Neural cell (in vitro differentiated cells): ENCODE measurements at regions not wholly inside any gene's neighbourhood (a gene's known extent, or its start where the extent isn't known, plus 50 kb on each side); places are given as distances from the start of the nearest gene placed in this dataset.

ENCODE experiments used
- H2AFZ ChIP-seq: fragments of 200-600, 300-800 bp; sonication (generic), shearing (Covaris generic); 2 replicates; pipeline ENCODE4 v1.6.0; 2014; ENCODE audit warnings: low read depth, mild to moderate bottlenecking, antibody characterized with exemption, low read length, moderate library complexity
- H3F3A ChIP-seq: fragments of 200-600 bp; shearing (Covaris generic); 2 replicates; pipeline ENCODE4 v1.6.1; 2016; ENCODE audit warnings: mild to moderate bottlenecking, moderate library complexity, mixed read lengths, antibody characterized with exemption, low read length; ENCODE audit not compliant: insufficient read depth, poor library complexity, severe bottlenecking
- H3K27ac ChIP-seq: fragments of 200-600, 300-800 bp; sonication (generic), shearing (Covaris generic); 2 replicates; pipeline ENCODE4 v1.5.1; 2014; ENCODE audit warnings: mild to moderate bottlenecking, low read length, moderate library complexity
- H3K27me3 ChIP-seq: fragments of 300-800, 200-600 bp; sonication (generic), shearing (Covaris generic); 2 replicates; pipeline ENCODE4 v1.6.0; 2014; ENCODE audit warnings: mild to moderate bottlenecking, low read depth, low read length, moderate library complexity; ENCODE audit not compliant: insufficient read depth
- H3K36me3 ChIP-seq: fragments of 300-800, 200-600 bp; sonication (generic), shearing (Covaris generic); 2 replicates; pipeline ENCODE4 v1.5.1; 2014; ENCODE audit warnings: mild to moderate bottlenecking, antibody characterized with exemption, low read length, moderate library complexity; ENCODE audit not compliant: insufficient read depth
- H3K4me2 ChIP-seq: fragments of 300-800, 200-600 bp; sonication (generic), shearing (Covaris generic); 2 replicates; pipeline ENCODE4 v1.6.0; 2014; ENCODE audit warnings: mild to moderate bottlenecking, low read length
- H3K4me3 ChIP-seq: fragments of 300-800, 200-600 bp; sonication (generic), shearing (Covaris generic); 2 replicates; pipeline ENCODE4 v1.5.1; 2014; ENCODE audit warnings: mild to moderate bottlenecking, low read length, moderate library complexity
- H3K79me2 ChIP-seq: fragments of 200-600 bp; shearing (Covaris generic); replicated peaks from 2 replicates; pipeline ENCODE4 v1.6.0; 2014; ENCODE audit warnings: mild to moderate bottlenecking, low read length, moderate library complexity; ENCODE audit not compliant: insufficient read depth
- H3K9ac ChIP-seq: fragments of 300-800, 200-600 bp; sonication (generic), shearing (Covaris generic); 2 replicates; pipeline ENCODE4 v1.6.1; 2016; ENCODE audit warnings: mild to moderate bottlenecking, low read length, mixed read lengths
- H3K9me2 ChIP-seq: fragments of 200-600 bp; shearing (Covaris generic); 2 replicates; pipeline ENCODE4 v1.6.1; 2016; ENCODE audit warnings: mild to moderate bottlenecking, low read length, mixed read lengths; ENCODE audit not compliant: insufficient read depth
- H3K9me3 ChIP-seq: fragments of 200-600, 300-800 bp; sonication (generic), shearing (Covaris generic); 2 replicates; pipeline ENCODE4 v1.6.1; 2016; ENCODE audit warnings: mild to moderate bottlenecking, mixed run types, low read length, moderate library complexity, mixed read lengths
- H4K20me1 ChIP-seq: fragments of 200-600 bp; shearing (Covaris generic); 2 replicates; pipeline ENCODE4 v1.6.1; 2016; ENCODE audit warnings: mild to moderate bottlenecking, mixed run types; ENCODE audit not compliant: insufficient read depth
- EP300 ChIP-seq: fragments of 450-650 bp; conservative IDR thresholded peaks from 2 replicates; pipeline ENCODE4 v1.6.1; 2014; ENCODE audit warnings: antibody characterized with exemption, mild to moderate bottlenecking, moderate library complexity; ENCODE audit not compliant: poor library complexity, severe bottlenecking
- EZH2 ChIP-seq: fragments of 200-600, 300-800 bp; shearing (Covaris generic), sonication (generic); IDR thresholded peaks from 2 replicates; pipeline ENCODE4 v1.6.1; 2014; ENCODE audit warnings: antibody characterized with exemption, low read length, borderline replicate concordance, mild to moderate bottlenecking; ENCODE audit not compliant: insufficient read depth, poor library complexity, severe bottlenecking
- MXI1 ChIP-seq: fragments of 450-650 bp; conservative IDR thresholded peaks from 2 replicates; pipeline ENCODE4 v1.6.1; 2014; ENCODE audit warnings: antibody characterized with exemption, mild to moderate bottlenecking; ENCODE audit not compliant: poor library complexity, severe bottlenecking
- POLR2AphosphoS5 ChIP-seq: IDR thresholded peaks from 2 replicates; pipeline ENCODE4 v1.6.1; 2012
- RAD21 ChIP-seq: fragments of 450-650 bp; conservative IDR thresholded peaks from 2 replicates; pipeline ENCODE4 v1.6.1; 2014; ENCODE audit warnings: antibody characterized with exemption, mild to moderate bottlenecking, moderate library complexity
- SMC3 ChIP-seq: fragments of 450-650 bp; conservative IDR thresholded peaks from 2 replicates; pipeline ENCODE4 v1.6.1; 2014; ENCODE audit warnings: antibody characterized with exemption, mild to moderate bottlenecking, moderate library complexity; ENCODE audit not compliant: poor library complexity
- TAF1 ChIP-seq: IDR thresholded peaks from 2 replicates; pipeline ENCODE4 v1.6.1; 2012; ENCODE audit warnings: low read depth
- TF ChIP-seq, protein P1 (sequence below): fragments of 450-650 bp; IDR thresholded peaks from 2 replicates; pipeline ENCODE4 v1.5.1; 2014; ENCODE audit warnings: antibody characterized with exemption, mild to moderate bottlenecking, moderate library complexity; ENCODE audit not compliant: poor library complexity, severe bottlenecking
- TF ChIP-seq, protein P2 (sequence below): IDR thresholded peaks from 2 replicates; pipeline ENCODE4 v1.6.1; 2012; ENCODE audit warnings: borderline replicate concordance

DNA sequence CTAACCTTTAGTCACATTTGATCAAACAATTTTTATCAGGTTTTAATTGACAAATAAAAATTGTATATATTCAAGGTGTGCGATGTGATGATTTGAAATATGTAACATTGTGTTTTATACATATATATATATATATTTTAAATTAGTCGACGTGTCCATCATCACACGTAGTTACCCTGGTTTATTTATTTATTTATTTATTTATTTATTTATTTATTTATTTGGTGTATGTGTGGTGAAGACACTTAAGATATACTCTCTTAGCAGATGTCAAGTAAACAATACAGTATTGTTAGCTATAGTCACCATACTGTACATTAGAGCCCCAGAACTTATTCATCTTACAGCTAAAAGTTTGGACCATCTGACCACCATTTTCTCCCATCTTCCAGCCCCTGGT is 224.9 kb upstream of the HHIP start:
- H3K27ac ChIP-seq: no peak overlapping the region
- H3K79me2 ChIP-seq: no peaks in the 10 kb centered on the region
- H3K9me3 ChIP-seq: no peaks in the 10 kb centered on the region
- no peaks in the 10 kb centered on the region for H3K9me2 ChIP-seq
- H4K20me1 ChIP-seq: no peaks in the 10 kb centered on the region
- H3K9ac ChIP-seq: no peak overlapping the region
- no peaks in the 10 kb centered on the region for H3K27me3 ChIP-seq
- H2AFZ ChIP-seq: no peak overlapping the region
- no peaks in the 10 kb centered on the region for H3K36me3 ChIP-seq
- no peak overlapping the region for H3K4me2 ChIP-seq
- H3F3A ChIP-seq: no peaks in the 10 kb centered on the region
- H3K4me3 ChIP-seq: no peak overlapping the region
- TF ChIP-seq EZH2: no peak
- no peak for TF ChIP-seq EP300
- TF ChIP-seq POLR2AphosphoS5: no peak
- TF ChIP-seq TAF1: no peak

DNA sequence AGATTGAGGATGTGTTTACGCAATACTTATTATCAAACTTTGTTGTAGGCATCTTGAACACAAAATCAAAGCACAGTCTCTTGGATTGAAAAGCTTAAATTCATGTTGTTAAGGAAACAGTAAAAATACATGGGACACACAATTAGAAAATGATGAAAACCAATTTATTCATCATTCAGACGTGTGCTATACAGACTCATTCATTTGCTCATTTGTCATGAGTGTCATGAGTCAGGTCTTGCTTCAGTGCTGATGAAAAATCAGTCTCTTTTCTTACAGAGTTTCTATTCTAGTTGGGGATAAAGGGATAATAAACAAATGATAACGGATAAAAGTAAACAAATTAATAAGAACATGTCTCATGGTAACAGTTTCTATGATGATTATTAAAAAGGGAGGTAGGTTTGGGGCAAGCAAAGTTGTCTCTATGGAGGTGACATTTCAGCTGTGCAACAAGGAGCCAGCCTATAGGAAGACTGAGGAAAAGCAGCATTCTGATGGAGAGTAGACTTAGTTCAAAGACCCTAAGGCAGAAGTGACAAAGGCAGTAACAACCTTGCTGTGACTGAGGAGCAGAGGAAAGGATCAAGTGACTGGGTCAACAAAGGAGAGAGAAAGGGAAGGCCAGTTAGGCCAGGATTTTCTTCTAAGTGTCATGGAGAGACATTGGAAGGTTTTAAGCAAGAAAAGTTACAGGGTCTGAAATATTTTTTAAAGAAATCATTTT is 224.0 kb upstream of the HHIP start:
- Histone ChIP-seq H3K36me3 (no peaks in the 10 kb centered on the region), H3F3A (no peaks in the 10 kb centered on the region), H3K9me2 (no peaks in the 10 kb centered on the region), H3K9ac (no peak overlapping the region), H2AFZ (no peak overlapping the region), H3K79me2 (no peaks in the 10 kb centered on the region), H3K4me2 (no peak overlapping the region), H3K27ac (no peak overlapping the region), H3K4me3 (no peak overlapping the region), H3K27me3 (no peaks in the 10 kb centered on the region), H3K9me3 (no peaks in the 10 kb centered on the region), H4K20me1 (no peaks in the 10 kb centered on the region)
- TF ChIP-seq EZH2 (no peak), SMC3 (no peak), EP300 (no peak), MXI1 (no peak), RAD21 (no peak), TAF1 (no peak), POLR2AphosphoS5 (no peak)
- TF ChIP-seq, protein P1, sequence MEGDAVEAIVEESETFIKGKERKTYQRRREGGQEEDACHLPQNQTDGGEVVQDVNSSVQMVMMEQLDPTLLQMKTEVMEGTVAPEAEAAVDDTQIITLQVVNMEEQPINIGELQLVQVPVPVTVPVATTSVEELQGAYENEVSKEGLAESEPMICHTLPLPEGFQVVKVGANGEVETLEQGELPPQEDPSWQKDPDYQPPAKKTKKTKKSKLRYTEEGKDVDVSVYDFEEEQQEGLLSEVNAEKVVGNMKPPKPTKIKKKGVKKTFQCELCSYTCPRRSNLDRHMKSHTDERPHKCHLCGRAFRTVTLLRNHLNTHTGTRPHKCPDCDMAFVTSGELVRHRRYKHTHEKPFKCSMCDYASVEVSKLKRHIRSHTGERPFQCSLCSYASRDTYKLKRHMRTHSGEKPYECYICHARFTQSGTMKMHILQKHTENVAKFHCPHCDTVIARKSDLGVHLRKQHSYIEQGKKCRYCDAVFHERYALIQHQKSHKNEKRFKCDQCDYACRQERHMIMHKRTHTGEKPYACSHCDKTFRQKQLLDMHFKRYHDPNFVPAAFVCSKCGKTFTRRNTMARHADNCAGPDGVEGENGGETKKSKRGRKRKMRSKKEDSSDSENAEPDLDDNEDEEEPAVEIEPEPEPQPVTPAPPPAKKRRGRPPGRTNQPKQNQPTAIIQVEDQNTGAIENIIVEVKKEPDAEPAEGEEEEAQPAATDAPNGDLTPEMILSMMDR: no peak
- TF ChIP-seq, protein P2, sequence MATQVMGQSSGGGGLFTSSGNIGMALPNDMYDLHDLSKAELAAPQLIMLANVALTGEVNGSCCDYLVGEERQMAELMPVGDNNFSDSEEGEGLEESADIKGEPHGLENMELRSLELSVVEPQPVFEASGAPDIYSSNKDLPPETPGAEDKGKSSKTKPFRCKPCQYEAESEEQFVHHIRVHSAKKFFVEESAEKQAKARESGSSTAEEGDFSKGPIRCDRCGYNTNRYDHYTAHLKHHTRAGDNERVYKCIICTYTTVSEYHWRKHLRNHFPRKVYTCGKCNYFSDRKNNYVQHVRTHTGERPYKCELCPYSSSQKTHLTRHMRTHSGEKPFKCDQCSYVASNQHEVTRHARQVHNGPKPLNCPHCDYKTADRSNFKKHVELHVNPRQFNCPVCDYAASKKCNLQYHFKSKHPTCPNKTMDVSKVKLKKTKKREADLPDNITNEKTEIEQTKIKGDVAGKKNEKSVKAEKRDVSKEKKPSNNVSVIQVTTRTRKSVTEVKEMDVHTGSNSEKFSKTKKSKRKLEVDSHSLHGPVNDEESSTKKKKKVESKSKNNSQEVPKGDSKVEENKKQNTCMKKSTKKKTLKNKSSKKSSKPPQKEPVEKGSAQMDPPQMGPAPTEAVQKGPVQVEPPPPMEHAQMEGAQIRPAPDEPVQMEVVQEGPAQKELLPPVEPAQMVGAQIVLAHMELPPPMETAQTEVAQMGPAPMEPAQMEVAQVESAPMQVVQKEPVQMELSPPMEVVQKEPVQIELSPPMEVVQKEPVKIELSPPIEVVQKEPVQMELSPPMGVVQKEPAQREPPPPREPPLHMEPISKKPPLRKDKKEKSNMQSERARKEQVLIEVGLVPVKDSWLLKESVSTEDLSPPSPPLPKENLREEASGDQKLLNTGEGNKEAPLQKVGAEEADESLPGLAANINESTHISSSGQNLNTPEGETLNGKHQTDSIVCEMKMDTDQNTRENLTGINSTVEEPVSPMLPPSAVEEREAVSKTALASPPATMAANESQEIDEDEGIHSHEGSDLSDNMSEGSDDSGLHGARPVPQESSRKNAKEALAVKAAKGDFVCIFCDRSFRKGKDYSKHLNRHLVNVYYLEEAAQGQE: no peak
